WTC11 (cell line): ENCODE measurements at regions not wholly inside any gene's neighbourhood (a gene's known extent, or its start where the extent isn't known, plus 50 kb on each side); places are given as distances from the start of the nearest gene placed in this dataset.

Experiments
- ATAC-seq: fragments of 200-7000 bp; cut with Tn5 transposase; 2 replicates; pipeline ENCODE4 v1.10.0; 2021; ENCODE audit warnings: mild to moderate bottlenecking, moderate library complexity
- CTCF ChIA-PET: fragments of 300-600 bp; sonication (Branson Sonifier 250); formaldehyde crosslinking; loops from one replicate; lab custom pipeline; 2021; ENCODE audit warnings: antibody characterized with exemption; lab: Charles Lee
- POLR2A ChIA-PET: fragments of 350-600 bp; sonication (Branson Sonifier 250); formaldehyde crosslinking; loops from one replicate; lab custom pipeline; 2021; ENCODE audit warnings: antibody characterized with exemption; lab: Charles Lee
- DNase-seq: peaks from one replicate; pipeline ENCODE4 v3.0.0; 2021; ENCODE audit warnings: low spot score
- H3K27ac Mint-ChIP-seq: 2 replicates; pipeline ENCODE4 v1.8.0; 2021; ENCODE audit warnings: mixed read lengths
- H3K27me3 Mint-ChIP-seq: 2 replicates; pipeline ENCODE4 v1.8.0; 2021; ENCODE audit warnings: low read depth, mild to moderate bottlenecking, moderate library complexity, mixed read lengths
- H3K36me3 Mint-ChIP-seq: 2 replicates; pipeline ENCODE4 v1.8.0; 2021; ENCODE audit warnings: mixed read lengths
- H3K4me1 Mint-ChIP-seq: 2 replicates; pipeline ENCODE4 v1.8.0; 2022; ENCODE audit warnings: mixed read lengths
- H3K4me3 Mint-ChIP-seq: 2 replicates; pipeline ENCODE4 v1.8.0; 2021; ENCODE audit warnings: mild to moderate bottlenecking, moderate library complexity, mixed read lengths
- H3K9me3 Mint-ChIP-seq: 2 replicates; pipeline ENCODE4 v1.8.0; 2021; ENCODE audit warnings: mixed read lengths
- AFF4 ChIP-seq: sonication (generic); formaldehyde crosslinking; IDR thresholded peaks from 2 replicates; pipeline ENCODE4 v1.8.1; 2023; ENCODE audit warnings: mild to moderate bottlenecking, missing genetic modification reagents, borderline replicate concordance
- ESRRA ChIP-seq: sonication (generic); formaldehyde crosslinking; IDR thresholded peaks from 2 replicates; pipeline ENCODE4 v1.8.1; 2022; ENCODE audit warnings: mild to moderate bottlenecking, missing genetic modification reagents, borderline replicate concordance
- FOXJ3 ChIP-seq: sonication (generic); formaldehyde crosslinking; IDR thresholded peaks from 2 replicates; pipeline ENCODE4 v1.9.0; 2021; ENCODE audit warnings: missing genetic modification reagents, mild to moderate bottlenecking, borderline replicate concordance
- FOXK1 ChIP-seq: sonication (generic); formaldehyde crosslinking; IDR thresholded peaks from 2 replicates; pipeline ENCODE4 v1.8.0; 2022; ENCODE audit warnings: mild to moderate bottlenecking, moderate library complexity, missing genetic modification reagents
- NR2C2 ChIP-seq: sonication (generic); formaldehyde crosslinking; IDR thresholded peaks from 2 replicates; pipeline ENCODE4 v1.8.0; 2022; ENCODE audit warnings: mild to moderate bottlenecking, missing genetic modification reagents
- NR3C1 ChIP-seq: sonication (generic); formaldehyde crosslinking; conservative IDR thresholded peaks from 2 replicates; pipeline ENCODE4 v1.8.1; 2023; ENCODE audit warnings: low read depth, mild to moderate bottlenecking, missing genetic modification reagents
- SOX15 ChIP-seq: fragments of 250-450 bp; sonication (Bioruptor Pico); IDR thresholded peaks from 2 replicates; pipeline ENCODE4 v1.9.0; 2021; ENCODE audit warnings: mild to moderate bottlenecking
- TF ChIP-seq, protein P1 (sequence below): sonication (generic); formaldehyde crosslinking; IDR thresholded peaks from 2 replicates; pipeline ENCODE4 v1.8.0; 2023; ENCODE audit warnings: missing genetic modification reagents, mild to moderate bottlenecking, borderline replicate concordance
- TF ChIP-seq, protein P2 (sequence below): sonication (generic); formaldehyde crosslinking; IDR thresholded peaks from 2 replicates; pipeline ENCODE4 v1.8.1; 2023; ENCODE audit warnings: mild to moderate bottlenecking, missing genetic modification reagents, moderate library complexity
- TF ChIP-seq, protein P3 (sequence below): fragments of 250-450 bp; sonication (Bioruptor Pico); IDR thresholded peaks from 2 replicates; pipeline ENCODE4 v1.8.0; 2021; ENCODE audit warnings: mild to moderate bottlenecking
- TF ChIP-seq, protein P4 (sequence below): sonication (generic); formaldehyde crosslinking; IDR thresholded peaks from 2 replicates; pipeline ENCODE4 v1.8.1; 2022; ENCODE audit warnings: mild to moderate bottlenecking, missing genetic modification reagents, moderate library complexity, borderline replicate concordance

- no peak overlapping the region for H3K27ac Mint-ChIP-seq
- H3K4me3 Mint-ChIP-seq = no peak overlapping the region
- ChIA-PET POLR2A (no interaction called here), CTCF (no interaction called here)
- H3K4me1 Mint-ChIP-seq = peaks cover 25% of the 10 kb centered on the region
- H3K36me3 Mint-ChIP-seq = no peaks in the 10 kb centered on the region
- ATAC-seq = no peak
- DNase-seq = no peak
- H3K27me3 Mint-ChIP-seq = peaks cover 48% of the 10 kb centered on the region
- TF ChIP-seq, protein P1, sequence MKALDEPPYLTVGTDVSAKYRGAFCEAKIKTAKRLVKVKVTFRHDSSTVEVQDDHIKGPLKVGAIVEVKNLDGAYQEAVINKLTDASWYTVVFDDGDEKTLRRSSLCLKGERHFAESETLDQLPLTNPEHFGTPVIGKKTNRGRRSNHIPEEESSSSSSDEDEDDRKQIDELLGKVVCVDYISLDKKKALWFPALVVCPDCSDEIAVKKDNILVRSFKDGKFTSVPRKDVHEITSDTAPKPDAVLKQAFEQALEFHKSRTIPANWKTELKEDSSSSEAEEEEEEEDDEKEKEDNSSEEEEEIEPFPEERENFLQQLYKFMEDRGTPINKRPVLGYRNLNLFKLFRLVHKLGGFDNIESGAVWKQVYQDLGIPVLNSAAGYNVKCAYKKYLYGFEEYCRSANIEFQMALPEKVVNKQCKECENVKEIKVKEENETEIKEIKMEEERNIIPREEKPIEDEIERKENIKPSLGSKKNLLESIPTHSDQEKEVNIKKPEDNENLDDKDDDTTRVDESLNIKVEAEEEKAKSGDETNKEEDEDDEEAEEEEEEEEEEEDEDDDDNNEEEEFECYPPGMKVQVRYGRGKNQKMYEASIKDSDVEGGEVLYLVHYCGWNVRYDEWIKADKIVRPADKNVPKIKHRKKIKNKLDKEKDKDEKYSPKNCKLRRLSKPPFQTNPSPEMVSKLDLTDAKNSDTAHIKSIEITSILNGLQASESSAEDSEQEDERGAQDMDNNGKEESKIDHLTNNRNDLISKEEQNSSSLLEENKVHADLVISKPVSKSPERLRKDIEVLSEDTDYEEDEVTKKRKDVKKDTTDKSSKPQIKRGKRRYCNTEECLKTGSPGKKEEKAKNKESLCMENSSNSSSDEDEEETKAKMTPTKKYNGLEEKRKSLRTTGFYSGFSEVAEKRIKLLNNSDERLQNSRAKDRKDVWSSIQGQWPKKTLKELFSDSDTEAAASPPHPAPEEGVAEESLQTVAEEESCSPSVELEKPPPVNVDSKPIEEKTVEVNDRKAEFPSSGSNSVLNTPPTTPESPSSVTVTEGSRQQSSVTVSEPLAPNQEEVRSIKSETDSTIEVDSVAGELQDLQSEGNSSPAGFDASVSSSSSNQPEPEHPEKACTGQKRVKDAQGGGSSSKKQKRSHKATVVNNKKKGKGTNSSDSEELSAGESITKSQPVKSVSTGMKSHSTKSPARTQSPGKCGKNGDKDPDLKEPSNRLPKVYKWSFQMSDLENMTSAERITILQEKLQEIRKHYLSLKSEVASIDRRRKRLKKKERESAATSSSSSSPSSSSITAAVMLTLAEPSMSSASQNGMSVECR (CRISPR knock-in tag) = no peak
- TF ChIP-seq AFF4 (CRISPR knock-in tag) (no peak), NR2C2 (CRISPR knock-in tag) (no peak), SOX15 (CRISPR knock-in tag) (no peak), FOXJ3 (CRISPR knock-in tag) (no peak), FOXK1 (CRISPR knock-in tag) (no peak), ESRRA (CRISPR knock-in tag) (no peak)
- TF ChIP-seq, protein P2, sequence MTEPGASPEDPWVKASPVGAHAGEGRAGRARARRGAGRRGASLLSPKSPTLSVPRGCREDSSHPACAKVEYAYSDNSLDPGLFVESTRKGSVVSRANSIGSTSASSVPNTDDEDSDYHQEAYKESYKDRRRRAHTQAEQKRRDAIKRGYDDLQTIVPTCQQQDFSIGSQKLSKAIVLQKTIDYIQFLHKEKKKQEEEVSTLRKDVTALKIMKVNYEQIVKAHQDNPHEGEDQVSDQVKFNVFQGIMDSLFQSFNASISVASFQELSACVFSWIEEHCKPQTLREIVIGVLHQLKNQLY (CRISPR knock-in tag) = no peak
- TF ChIP-seq, protein P3, sequence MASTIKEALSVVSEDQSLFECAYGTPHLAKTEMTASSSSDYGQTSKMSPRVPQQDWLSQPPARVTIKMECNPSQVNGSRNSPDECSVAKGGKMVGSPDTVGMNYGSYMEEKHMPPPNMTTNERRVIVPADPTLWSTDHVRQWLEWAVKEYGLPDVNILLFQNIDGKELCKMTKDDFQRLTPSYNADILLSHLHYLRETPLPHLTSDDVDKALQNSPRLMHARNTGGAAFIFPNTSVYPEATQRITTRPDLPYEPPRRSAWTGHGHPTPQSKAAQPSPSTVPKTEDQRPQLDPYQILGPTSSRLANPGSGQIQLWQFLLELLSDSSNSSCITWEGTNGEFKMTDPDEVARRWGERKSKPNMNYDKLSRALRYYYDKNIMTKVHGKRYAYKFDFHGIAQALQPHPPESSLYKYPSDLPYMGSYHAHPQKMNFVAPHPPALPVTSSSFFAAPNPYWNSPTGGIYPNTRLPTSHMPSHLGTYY (CRISPR knock-in tag) = no peak
- H3K9me3 Mint-ChIP-seq = peaks cover 5% of the 10 kb centered on the region; the same call in 1 of the 2 replicates
Observed at GRCh38 chr2:241947004-241947350, 77.4 kb downstream of the RTP5 start.

- CTCF ChIA-PET = no interaction called here
- Mint-ChIP-seq H3K36me3 (no peaks in the 10 kb centered on the region), H3K4me3 (no peak overlapping the region), H3K9me3 (peaks cover 5% of the 10 kb centered on the region; the same call in 1 of the 2 replicates), H3K27ac (no peak overlapping the region), H3K4me1 (peaks cover 25% of the 10 kb centered on the region), H3K27me3 (peaks cover 51% of the 10 kb centered on the region)
- DNase-seq (no peak), ATAC-seq (no peak)
- TF ChIP-seq, protein P4, sequence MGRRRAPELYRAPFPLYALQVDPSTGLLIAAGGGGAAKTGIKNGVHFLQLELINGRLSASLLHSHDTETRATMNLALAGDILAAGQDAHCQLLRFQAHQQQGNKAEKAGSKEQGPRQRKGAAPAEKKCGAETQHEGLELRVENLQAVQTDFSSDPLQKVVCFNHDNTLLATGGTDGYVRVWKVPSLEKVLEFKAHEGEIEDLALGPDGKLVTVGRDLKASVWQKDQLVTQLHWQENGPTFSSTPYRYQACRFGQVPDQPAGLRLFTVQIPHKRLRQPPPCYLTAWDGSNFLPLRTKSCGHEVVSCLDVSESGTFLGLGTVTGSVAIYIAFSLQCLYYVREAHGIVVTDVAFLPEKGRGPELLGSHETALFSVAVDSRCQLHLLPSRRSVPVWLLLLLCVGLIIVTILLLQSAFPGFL (CRISPR knock-in tag) = no peak
- no peak for TF ChIP-seq NR3C1 (CRISPR knock-in tag)
- POLR2A ChIA-PET = no interaction called here
Observed at GRCh38 chr2:241947401-241947800, 77.9 kb downstream of the RTP5 start.
